GM23248 (cell line): ENCODE measurements at regions not wholly inside any gene's neighbourhood (a gene's known extent, or its start where the extent isn't known, plus 50 kb on each side); places are given as distances from the start of the nearest gene placed in this dataset.

Experiments
- EZH2 ChIP-seq: fragments of 200-600 bp; sonication (generic); IDR thresholded peaks from 2 replicates; pipeline ENCODE4 v1.6.1; 2018; ENCODE audit warnings: antibody characterized with exemption, mild to moderate bottlenecking; ENCODE audit not compliant: insufficient read depth, poor library complexity, severe bottlenecking
- EZH2phosphoT487 ChIP-seq: fragments of 200-600 bp; sonication (generic); IDR thresholded peaks from 2 replicates; pipeline ENCODE4 v1.6.1; 2018; ENCODE audit warnings: antibody characterized with exemption, moderate library complexity, mild to moderate bottlenecking, low read depth; ENCODE audit not compliant: insufficient read depth

DNA sequence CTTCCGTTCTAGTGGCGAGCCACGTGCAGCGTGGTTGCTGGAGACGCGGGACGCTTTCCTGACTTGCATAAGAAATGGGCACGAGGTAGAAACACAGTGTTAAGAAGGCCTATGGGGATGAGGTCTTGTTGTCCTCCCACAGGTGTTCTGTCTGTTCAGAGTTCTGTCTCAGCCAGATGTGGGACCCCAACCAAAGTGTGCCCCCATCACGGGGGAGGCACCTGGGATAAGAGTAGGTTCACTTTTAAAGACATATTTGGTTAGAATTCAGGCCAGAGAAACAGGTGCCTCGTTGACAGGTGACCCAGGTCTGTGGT is 56.0 kb upstream of the PITRM1 start:
- TF ChIP-seq EZH2 (no peak), EZH2phosphoT487 (no peak)
